ENCODE measurements at regions not wholly inside any gene's neighbourhood (a gene's known extent, or its start where the extent isn't known, plus 50 kb on each side); places are given as distances from the start of the nearest gene placed in this dataset.

DNA sequence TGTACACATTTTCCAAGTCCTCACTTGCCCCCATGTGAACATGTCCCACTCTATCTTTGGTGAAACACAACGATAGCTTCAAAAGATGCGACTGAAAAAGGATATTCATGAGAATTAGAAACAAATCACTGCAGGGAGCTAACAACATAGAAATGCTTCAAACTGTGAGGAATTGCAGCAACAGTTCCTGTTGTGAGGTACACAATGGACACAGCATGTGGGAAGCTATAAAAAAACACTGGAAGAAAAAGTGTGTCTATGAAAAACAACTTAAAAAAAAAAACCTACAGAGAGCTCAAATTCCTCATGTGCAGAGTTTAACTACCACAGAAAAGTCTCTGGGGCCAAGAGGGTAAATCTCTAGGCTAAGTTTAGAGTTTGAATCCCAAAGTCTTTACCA is 51.6 kb upstream of the BLTP1 start:
- no peak overlapping the region for H3K4me3 ChIP-seq (ENCODE audit: low read depth, low read length)
- no peak for DNase-seq (ENCODE audit: low read depth)
- TF ChIP-seq, protein P1, sequence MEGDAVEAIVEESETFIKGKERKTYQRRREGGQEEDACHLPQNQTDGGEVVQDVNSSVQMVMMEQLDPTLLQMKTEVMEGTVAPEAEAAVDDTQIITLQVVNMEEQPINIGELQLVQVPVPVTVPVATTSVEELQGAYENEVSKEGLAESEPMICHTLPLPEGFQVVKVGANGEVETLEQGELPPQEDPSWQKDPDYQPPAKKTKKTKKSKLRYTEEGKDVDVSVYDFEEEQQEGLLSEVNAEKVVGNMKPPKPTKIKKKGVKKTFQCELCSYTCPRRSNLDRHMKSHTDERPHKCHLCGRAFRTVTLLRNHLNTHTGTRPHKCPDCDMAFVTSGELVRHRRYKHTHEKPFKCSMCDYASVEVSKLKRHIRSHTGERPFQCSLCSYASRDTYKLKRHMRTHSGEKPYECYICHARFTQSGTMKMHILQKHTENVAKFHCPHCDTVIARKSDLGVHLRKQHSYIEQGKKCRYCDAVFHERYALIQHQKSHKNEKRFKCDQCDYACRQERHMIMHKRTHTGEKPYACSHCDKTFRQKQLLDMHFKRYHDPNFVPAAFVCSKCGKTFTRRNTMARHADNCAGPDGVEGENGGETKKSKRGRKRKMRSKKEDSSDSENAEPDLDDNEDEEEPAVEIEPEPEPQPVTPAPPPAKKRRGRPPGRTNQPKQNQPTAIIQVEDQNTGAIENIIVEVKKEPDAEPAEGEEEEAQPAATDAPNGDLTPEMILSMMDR (IDR thresholded peaks at IDR 0.05; ENCODE audit: insufficient read depth, low read depth, low read length, missing control alignments): no peak

DNA sequence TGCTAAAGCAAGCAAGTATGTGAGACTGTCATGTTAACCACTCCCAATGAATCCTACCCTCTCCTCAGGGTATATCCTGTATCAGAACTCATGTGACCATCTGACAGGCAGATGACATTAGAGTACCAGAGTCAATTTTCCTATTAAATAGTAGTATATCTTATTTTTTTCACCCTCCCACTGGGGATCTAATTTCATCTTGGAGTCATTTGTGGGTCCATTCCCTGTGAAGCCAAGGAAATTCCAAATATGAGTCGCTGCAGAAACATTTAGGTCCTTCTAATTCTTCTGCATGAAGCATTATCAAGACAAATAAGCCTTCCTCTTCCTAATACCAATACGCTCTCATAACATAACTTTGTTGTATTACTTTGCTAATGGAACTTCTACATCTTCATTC is 52.2 kb upstream of the BLTP1 start:
- no peak for DNase-seq (ENCODE audit: low read depth)
- no peak overlapping the region for H3K4me3 ChIP-seq (ENCODE audit: low read depth, low read length)
- TF ChIP-seq, protein P1 (IDR thresholded peaks at IDR 0.05; ENCODE audit: insufficient read depth, low read depth, low read length, missing control alignments): no peak

DNA sequence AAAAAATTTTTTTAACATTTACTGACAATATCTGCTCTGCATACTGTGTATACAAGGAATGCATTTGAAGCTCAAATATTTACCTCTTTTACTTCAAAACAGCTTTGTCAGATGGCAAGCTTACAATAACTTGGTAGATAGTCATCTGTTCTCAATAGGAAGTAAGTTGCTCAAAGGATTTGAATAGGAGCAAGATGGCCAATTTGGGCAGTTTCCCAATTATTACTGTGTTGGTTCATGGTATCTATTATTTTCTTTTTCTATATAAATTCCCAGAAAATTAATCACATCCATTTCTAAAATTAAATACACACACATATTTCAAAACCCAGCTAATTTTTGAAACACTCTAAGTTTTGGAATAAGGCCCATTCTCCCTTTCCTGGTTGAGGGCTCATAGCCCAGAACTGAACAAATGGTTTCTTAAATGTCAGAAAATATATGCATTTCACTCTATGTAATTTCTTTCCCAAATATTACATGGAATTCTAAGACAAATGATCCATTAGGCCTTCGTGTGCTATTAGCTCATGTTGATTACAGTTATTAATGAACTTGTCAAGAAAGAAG is 60.2 kb upstream of the BLTP1 start:
- TF ChIP-seq, protein P1 (IDR thresholded peaks at IDR 0.05; ENCODE audit: insufficient read depth, low read depth, low read length, missing control alignments): no peak
- DNase-seq (ENCODE audit: low read depth): no peak
- H3K4me3 ChIP-seq (ENCODE audit: low read depth, low read length): no peak overlapping the region

DNA sequence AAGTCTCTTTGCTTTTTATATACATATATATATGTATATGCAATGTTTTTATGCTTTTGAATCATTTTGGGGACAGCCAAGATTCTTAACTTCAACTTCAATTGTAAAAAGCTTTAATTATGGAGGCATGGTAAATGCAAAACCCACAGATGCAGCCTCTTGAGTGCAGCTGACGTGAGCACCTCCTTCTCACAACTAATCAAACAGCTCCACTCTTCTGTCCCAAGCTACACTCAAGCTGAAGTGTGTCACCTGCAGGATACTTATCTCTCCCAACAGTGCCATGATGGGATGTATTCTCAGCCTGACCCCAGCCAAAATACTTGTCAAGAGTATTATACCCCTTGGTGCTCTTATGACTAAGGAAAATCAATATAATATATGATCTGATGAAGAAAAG is 60.7 kb upstream of the BLTP1 start:
- no peak overlapping the region for H3K4me3 ChIP-seq (ENCODE audit: low read depth, low read length)
- no peak for DNase-seq (ENCODE audit: low read depth)
- TF ChIP-seq, protein P1 (IDR thresholded peaks at IDR 0.05; ENCODE audit: insufficient read depth, low read depth, low read length, missing control alignments): no peak

DNA sequence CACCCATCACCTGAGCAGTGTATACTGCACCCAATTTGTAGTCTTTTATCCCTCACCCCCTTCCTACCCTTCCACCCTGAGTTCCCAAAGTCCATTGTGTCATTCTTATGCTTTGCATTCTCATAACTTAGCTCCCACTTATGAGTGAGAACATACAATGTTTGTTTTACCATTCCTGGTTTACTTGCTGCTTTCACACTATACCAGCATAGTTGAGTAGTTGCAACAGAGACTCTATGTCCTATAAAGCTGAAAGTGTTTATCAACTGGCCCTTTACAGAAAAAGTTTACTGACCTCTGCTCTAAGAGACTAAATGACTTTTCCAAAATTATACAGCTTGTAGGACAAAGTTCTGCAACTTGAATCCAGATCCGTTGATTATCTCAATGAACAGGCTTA is 61.1 kb upstream of the BLTP1 start:
- TF ChIP-seq, protein P1 (IDR thresholded peaks at IDR 0.05; ENCODE audit: insufficient read depth, low read depth, low read length, missing control alignments): no peak
- DNase-seq (ENCODE audit: low read depth): no peak
- H3K4me3 ChIP-seq (ENCODE audit: low read depth, low read length): no peak overlapping the region

DNA sequence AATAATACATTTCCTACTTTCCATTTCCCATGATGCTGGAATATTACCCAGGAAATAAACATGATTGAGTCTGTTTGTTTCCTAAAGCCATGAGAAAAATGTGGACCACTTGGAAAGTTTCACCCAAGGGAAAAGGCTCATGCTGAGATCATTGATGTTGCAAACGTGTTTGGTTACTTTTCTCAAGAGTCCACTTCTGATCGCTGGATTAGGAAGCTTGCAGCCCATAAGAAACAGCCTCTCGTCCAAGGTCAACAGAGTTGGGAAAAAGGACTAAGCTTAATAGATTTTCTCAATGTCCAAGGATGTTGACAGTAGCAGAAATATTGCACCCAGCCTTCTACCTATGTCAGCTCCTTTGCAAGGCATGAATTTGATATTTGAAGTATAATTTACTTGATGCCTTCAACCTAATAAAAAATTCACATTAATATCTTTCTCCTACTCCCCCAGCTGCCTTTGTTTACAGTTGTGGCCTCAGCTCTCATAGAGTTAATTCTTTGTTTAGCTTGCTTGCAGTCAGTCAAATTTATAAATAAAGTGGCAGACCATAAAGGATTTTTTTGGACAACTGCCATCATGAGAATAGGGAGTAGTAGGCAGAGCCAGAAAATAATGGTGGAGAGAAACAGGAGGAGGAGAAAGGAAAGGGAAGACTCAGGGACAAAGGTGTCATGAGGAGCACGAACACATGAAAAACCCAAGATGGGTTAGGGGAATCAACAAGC is 65.6 kb upstream of the BLTP1 start:
- no peak for DNase-seq (ENCODE audit: low read depth)
- TF ChIP-seq, protein P1 (IDR thresholded peaks at IDR 0.05; ENCODE audit: insufficient read depth, low read depth, low read length, missing control alignments): no peak
- H3K4me3 ChIP-seq (ENCODE audit: low read depth, low read length): no peak overlapping the region

DNA sequence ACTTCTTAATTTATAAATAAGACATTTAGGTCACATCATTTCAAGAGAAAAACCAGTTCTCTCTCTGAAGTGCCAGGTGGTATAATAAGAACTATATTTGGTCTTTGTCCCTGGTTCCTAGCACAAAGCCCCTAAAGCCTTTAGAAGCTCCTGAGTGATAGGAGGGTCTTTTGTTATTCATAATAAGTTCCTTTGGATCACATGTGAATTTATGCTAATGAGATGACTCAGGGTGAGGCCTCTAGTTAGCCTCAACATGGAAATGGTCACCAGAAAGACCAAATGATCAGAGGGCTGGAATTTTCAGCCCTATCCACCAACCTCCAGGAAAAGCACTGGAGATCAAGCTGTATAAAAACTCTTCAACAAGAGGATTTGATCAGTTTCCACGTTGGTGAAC is 68.1 kb upstream of the BLTP1 start:
- no peak for DNase-seq (ENCODE audit: low read depth)
- H3K4me3 ChIP-seq (ENCODE audit: low read depth, low read length): no peak overlapping the region
- TF ChIP-seq, protein P1 (IDR thresholded peaks at IDR 0.05; ENCODE audit: insufficient read depth, low read depth, low read length, missing control alignments): no peak
